GM23338 (cell line): ENCODE measurements at regions not wholly inside any gene's neighbourhood (a gene's known extent, or its start where the extent isn't known, plus 50 kb on each side); places are given as distances from the start of the nearest gene placed in this dataset.

ENCODE experiments used
- ZNF331 ChIP-seq: fragments of 250-450 bp; sonication (Bioruptor Pico); IDR thresholded peaks from 2 replicates; pipeline ENCODE4 v1.5.0; 2020; ENCODE audit warnings: low read depth, mild to moderate bottlenecking, moderate library complexity
- TF ChIP-seq, protein P1 (sequence below), 2 experiments: fragments of 200-600 bp in 1 of 2; sonication (generic) in 1 of 2; conservative IDR thresholded peaks; 2 replicates each; pipeline versions ENCODE4 v1.5.1 to v1.6.1; 2016 to 2017; ENCODE audit warnings: antibody characterized with exemption in 2 of 2, low read depth in 2 of 2, mild to moderate bottlenecking in 2 of 2, moderate library complexity in 1 of 2

DNA sequence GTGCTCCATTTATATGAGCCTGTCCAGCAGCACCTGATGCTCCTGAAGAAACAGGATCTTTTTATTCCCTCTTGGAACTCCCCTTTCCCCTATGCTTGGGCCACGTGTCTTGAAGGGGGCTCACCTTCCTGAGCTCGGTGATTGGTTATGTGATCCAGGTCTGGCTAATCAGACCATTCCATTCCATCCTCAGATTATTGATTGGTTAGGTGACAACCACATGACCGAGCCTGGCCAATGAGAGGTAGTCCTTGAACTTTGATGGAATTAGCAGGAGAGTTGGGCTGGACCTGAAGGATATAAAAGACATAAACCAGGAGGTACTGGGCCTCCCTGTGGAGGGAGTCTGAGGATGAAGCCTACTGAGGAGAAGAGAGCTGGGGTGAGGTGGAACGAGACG is 216.6 kb upstream of the LHX5 start:
- TF ChIP-seq, protein P1, sequence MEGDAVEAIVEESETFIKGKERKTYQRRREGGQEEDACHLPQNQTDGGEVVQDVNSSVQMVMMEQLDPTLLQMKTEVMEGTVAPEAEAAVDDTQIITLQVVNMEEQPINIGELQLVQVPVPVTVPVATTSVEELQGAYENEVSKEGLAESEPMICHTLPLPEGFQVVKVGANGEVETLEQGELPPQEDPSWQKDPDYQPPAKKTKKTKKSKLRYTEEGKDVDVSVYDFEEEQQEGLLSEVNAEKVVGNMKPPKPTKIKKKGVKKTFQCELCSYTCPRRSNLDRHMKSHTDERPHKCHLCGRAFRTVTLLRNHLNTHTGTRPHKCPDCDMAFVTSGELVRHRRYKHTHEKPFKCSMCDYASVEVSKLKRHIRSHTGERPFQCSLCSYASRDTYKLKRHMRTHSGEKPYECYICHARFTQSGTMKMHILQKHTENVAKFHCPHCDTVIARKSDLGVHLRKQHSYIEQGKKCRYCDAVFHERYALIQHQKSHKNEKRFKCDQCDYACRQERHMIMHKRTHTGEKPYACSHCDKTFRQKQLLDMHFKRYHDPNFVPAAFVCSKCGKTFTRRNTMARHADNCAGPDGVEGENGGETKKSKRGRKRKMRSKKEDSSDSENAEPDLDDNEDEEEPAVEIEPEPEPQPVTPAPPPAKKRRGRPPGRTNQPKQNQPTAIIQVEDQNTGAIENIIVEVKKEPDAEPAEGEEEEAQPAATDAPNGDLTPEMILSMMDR (conservative IDR thresholded peaks at IDR 0.05; ENCODE audit: low read depth in 2 of 2): no peak
- no peak for TF ChIP-seq ZNF331
